ENCODE measurements at regions not wholly inside any gene's neighbourhood (a gene's known extent, or its start where the extent isn't known, plus 50 kb on each side); places are given as distances from the start of the nearest gene placed in this dataset.
"Not testable (repeated sequence)": the region's sequence is repeated elsewhere in the genome, so short reads cannot be mapped to it uniquely, and the experiment has no call there.

DNA sequence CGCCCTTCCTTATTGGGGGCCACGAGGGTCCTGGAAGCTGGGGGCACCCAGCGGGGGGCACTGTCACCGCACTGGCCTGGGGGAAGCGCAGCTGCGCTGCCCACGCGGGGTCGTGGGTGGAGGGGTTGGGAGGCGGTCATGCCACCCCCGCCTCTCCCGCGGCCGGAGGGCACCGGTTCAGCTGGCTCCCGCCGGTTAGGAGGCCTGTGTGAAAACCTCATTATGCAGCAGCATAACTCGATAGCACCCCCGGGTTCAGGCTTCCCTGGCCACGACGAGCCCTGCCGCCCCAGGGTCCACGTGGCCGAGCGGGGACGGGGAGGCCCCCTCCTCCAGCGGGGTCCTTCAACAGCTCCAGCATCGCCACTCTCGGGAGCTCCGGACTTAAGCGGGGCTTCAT is 91.2 kb upstream of the ERCC6L2 start:
- DNase-seq (ENCODE audit: low spot score) = no peak

- DNase-seq (ENCODE audit: low spot score) = no peak
These were observed 92.0 kb upstream of the ERCC6L2 start for GRCh38 chr9:95783426-95783975.

DNA sequence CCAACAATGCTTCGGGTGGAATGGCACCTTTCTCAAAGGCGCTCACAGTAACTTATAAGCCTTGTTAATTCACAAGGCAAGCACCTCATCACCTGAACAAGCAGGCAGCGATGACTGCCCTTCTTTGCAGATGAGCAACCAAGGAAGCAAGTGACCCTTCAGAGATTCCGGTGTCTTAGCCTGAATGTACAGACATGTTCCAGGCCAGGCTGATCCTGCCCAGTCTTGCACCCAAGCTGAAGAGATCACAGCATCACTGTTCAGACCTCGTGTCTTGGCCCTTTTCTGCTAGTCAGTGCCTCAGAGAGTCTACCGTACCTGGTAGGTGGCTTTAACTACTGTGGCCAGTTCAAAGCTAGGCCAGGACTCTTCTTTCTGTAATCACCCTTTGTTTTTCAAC is 94.7 kb upstream of the ERCC6L2 start:
- no peak for DNase-seq (ENCODE audit: low spot score)

DNA sequence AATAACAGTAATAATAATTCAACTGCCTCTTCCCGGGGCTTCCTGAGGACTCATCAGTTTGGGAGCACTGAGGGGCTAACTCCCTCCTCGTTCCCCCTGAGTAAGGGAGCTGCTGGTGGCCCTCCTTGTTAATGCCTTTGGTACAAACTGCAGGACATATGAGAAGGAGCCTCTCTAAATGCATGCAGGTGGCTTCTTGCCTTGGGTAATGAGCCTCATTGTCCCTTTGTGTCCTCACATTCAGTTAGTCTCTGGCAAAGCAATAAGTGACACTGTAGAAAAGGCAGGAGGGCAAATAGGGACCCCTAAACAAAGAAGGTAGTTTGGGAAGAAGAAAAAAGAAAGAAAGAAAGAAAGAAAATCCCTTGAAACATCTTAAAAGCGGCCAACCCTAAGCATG is 95.4 kb upstream of the ERCC6L2 start:
- DNase-seq (ENCODE audit: low spot score) = no peak

GRCh38 chr9:95779597-95779996 is 95.9 kb upstream of the ERCC6L2 start:
- not testable (repeated sequence) for DNase-seq (ENCODE audit: low spot score)

GRCh38 chr9:95778957-95779356 is 96.5 kb upstream of the ERCC6L2 start:
- DNase-seq (ENCODE audit: low spot score) = no peak

DNA sequence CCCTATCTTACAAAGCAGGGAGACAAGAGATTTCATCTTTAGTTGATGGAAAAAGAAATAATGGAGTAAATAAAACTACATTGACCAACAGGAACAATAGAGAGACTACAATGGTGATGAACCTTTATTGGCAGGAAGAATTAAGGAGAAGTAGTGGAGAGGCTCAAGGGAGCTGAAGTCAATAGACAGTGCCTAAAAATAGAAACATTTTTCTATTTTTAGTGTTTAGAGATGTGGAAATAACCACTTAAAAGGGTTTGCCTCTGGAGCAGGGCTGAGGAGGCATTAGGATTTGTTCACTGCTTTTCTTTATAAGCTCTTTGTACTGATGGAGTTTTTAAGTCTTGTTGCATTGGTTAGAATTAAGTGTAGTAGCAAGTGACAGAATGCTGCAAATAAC is 98.4 kb upstream of the ERCC6L2 start:
- no peak for DNase-seq (ENCODE audit: low spot score)

- no peak for DNase-seq (ENCODE audit: low spot score)
These were observed 99.3 kb upstream of the ERCC6L2 start for GRCh38 chr9:95776176-95776575.

- DNase-seq (ENCODE audit: low spot score) = no peak
These were observed 100.3 kb upstream of the ERCC6L2 start for GRCh38 chr9:95775191-95775590.

DNA sequence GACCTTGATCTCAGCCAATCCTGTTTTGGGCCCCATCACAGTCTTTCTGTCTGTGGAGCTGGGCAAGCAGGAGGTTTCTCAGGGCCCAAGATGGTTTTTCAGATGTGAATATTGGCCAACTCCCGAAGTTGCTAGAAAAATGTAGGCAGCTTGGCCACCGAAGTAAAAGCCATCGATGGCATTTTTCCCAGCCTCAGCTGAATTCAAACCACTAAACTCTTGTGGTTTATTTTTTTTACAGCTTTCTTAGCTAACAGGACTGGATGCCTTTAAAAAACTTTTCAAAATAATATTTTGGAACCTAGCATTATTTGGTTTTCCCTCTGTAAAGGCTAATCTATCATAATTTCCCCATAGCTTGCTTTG is 102.5 kb upstream of the ERCC6L2 start:
- DNase-seq (ENCODE audit: low spot score) = no peak

DNA sequence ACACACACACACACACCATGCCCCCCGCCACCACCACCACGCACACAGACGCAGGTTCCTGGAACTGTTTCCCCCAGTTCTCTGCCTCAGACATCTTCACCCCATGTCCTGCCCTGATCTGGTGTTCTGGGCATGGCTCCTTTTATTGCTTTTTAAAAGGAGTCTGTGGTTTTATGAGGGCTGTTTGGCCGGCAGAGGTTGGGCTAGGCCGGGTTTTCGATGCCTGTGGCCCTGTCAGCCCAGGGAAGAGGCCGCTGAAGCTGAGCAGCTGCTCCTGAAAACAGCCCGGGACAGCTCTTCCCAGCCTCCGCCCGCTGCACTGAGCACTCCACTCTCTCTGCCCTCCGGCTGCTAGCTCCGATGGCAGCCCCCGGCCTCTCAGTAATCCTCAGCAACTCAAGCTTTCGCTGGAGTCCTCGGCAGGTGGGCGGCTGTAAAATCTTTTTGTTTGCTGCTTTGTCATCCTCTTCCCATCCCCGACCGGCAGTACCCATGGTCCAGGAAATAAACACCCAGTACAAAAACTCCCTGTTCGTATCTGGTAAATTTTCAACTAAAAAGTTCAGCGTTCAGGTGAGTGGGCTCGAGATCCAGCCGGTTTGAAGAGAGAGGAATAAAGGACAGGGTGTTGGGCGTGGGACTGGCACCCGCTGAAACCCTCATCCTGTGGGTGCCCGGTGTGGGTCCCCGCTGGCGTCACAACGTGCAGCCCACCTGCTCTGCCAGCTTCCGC is 103.0 kb upstream of the ERCC6L2 start:
- DNase-seq (ENCODE audit: low spot score) = no peak

DNA sequence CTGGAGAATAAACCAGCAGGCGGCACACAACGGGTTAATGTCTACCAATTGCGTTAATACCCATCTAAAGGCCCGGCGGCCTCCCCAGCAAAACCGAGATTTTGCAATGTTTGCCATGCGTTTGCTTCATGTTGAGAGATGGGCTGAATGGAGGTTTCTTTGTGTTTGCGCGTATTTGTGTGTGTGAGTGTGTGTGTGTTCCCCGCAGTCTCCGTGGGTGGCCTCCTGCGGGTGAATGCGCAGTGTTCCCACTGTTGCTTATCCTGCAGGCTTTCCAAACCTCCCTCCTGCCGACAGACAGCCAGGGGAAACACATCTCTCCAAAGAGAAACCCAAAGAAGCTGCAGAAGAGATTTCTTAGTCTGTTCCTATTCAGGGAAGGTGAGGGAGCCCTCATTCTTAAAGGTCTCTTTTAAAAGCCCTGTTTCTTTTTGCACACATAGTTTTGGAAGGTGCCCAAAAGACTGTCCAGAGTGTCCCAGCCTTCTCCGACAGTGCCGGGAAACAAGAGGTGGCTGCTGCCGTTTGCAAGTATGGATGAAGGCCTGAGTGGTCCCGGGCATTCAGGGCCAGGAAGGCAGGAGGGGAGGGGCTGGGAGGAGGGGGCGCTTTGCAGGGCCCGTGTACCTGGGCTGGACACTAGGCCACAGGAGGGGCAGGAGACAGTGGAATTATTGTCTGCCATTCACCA is 103.8 kb upstream of the ERCC6L2 start:
- DNase-seq (ENCODE audit: low spot score) = no peak

GRCh38 chr9:95770653-95771131 is 104.8 kb upstream of the ERCC6L2 start:
- no peak for DNase-seq (ENCODE audit: low spot score)

DNA sequence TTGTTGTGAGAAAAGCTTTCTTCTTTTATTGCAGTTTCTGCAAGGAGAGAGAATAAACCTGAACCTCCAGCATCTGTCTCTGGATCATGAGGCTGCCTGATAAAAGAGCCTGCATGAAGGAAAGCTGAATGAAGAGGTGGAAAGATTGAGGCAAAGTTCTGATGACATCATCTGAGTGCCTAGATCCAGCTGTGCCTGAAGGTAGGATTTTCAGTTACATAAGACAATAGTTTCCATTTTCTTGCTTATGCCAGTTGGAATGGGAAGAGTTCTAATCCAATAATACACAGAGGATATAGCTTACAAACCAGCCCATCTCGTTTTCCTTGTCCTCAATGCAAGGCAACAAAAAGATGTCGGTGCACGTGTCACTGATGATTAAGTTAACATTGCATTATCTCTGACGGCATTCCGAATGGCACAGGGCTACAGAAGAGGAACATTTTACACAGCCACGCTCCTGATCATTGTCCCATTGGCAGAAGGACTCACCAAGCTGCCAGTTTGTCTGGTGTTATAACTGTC is 105.5 kb upstream of the ERCC6L2 start:
- no peak for DNase-seq (ENCODE audit: low spot score)

DNA sequence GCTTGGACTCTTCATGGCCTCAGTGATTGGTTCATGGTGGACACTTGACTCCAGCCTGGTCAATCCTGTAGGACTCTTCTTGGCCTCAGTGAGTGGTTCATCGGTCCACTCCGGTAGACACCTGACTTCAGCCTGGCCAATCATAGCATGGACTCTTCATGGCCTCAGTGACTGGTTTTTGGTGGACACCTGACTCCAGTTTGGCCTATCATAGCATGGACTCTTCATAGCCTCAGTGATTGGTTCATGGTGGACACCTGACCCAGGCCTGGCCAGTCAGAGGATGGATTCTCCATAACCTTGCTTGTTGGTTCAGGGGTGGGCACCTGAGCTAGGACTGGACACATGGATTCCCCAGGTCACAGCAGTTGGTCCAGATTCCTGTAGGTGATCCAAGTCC is 106.0 kb upstream of the ERCC6L2 start:
- no peak for DNase-seq (ENCODE audit: low spot score)

DNA sequence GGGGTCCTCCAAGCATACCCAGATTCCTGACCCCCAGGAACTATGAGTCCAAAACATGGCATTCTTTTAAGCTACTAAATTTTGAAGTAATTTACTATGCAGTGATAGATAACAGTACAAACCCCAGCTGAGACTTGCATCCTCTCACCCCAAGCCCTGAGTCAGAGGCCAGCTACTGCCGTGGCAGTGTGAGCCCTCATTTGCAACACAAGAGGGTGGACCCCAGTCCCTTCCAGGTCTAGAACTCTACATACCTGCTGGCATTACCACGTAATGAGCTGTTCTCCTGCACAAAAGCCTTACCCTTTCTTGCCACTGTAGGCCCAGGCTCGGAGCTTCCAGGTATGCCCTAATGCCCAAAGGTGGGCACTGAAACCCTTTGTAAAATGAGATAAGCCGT is 108.6 kb upstream of the ERCC6L2 start:
- no peak for DNase-seq (ENCODE audit: low spot score)

DNA sequence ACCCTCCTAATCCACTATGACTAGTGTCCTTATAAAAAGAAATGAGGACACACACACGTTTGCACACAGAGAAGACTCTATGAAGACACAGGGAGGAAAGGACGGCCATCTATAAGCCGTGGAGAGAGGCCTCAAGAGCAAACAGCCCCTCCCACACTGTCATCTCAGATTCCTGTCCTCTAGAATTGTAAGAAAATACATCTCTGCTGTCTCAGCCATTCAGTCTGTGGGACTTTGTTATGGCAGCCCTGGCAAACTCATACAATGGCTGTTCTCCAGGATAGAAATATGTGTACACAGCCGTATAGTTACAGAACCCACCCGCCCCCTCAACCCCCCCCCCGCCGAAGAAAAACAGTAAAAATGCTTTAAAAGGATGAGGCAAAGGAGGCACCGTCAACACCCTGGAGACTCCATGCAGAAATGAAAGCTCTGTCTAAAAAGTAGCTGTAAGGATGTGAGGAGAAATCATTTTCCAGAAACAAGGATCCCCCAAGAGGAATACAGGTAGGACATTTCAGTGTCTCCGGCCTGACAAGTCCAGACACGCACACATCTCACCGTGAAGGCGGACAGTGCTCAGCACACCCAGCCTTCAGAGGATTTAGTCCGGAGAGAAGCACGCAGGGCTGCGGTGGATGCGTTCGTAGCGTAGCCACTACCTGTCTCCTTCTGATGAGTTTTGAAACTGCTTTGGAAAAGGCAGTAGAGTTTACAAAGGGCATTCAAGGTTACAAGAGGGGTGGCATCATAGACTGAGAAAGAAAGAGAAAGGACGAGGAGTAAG is 110.8 kb upstream of the ERCC6L2 start:
- DNase-seq (ENCODE audit: low spot score) = no peak

DNA sequence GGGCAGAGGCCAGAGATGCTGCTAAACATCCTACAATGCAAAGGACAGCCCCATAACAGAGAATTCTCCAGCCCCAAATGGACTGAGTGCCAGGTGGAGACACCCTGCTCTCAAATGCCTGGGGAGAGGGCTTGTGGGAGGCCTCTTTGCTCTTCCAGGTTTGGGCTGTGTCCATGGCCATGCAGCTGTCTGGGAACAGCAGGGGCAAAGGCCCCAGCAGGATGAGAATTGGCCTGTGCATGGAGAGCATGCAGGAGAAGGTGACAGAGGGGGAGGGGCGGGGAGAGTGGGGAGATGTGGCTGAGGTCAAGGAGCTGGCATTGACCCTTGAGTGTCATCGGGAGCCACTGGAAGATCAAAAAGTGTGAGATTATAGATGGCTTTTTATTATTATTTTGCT is 111.5 kb upstream of the ERCC6L2 start:
- no peak for DNase-seq (ENCODE audit: low spot score)

DNA sequence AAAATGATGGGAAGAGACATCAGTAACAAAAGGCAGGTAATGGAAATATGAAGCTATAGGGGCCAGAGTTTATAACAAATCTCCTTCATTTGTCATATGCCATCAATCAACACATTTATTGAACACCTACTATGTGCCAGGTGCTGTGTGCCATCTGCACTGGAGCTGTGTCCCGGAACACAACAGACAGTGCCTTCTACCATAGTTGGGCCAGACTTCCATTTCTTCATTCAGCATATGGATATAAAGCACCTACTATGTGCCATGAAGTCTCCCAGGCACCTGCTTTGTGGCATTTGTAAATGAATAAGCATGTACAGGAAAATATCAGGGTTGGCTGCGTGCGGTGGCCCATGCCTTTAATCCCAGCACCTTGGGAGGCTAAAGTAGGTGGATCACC is 112.5 kb upstream of the ERCC6L2 start:
- no peak for DNase-seq (ENCODE audit: low spot score)

- DNase-seq (ENCODE audit: low spot score) = peak; percentile 4
These were observed 113.2 kb upstream of the ERCC6L2 start for GRCh38 chr9:95762322-95762721.

DNA sequence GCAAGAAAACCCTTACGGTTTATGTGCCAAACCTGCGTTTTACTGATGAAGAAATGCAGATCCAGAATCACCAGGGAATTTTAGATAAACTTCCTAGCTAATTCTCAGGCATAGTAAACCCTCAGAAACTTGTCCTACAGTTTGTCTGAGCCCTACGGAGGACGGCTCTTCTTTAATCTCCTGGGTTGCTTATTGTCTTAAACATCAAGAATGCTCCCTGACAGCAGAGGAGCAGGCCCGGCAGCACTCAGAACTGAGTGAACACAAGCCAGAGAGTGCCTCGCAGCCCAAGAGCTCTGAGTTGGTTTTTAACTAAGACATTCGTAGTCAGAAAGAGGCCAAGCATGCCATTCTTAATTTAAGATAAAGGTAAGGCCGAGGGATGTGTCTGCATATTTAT is 114.7 kb upstream of the ERCC6L2 start:
- no peak for DNase-seq (ENCODE audit: low spot score)

- no peak for DNase-seq (ENCODE audit: low spot score)
These were observed 118.1 kb upstream of the ERCC6L2 start for GRCh38 chr9:95757439-95757838.

- no peak for DNase-seq (ENCODE audit: low spot score)
These were observed 118.5 kb upstream of the ERCC6L2 start for GRCh38 chr9:95756986-95757385.
